Mesothelial cell of epicardium (in vitro differentiated cells): ENCODE measurements at regions not wholly inside any gene's neighbourhood (a gene's known extent, or its start where the extent isn't known, plus 50 kb on each side); places are given as distances from the start of the nearest gene placed in this dataset.

Experiments used
- DNase-seq, 2 experiments: peaks; one replicate each; pipeline ENCODE4 v3.0.0; 2021; ENCODE audit warnings: low spot score in 2 of 2; ENCODE audit not compliant: unreplicated experiment in 2 of 2
- H3K27ac Mint-ChIP-seq: 2 replicates; pipeline ENCODE4 v1.8.0; 2021; ENCODE audit warnings: mixed read lengths
- H3K27me3 Mint-ChIP-seq: 2 replicates; pipeline ENCODE4 v1.8.0; 2021; ENCODE audit warnings: low read depth, mixed read lengths
- H3K36me3 Mint-ChIP-seq: 2 replicates; pipeline ENCODE4 v1.8.0; 2021; ENCODE audit warnings: mixed read lengths
- H3K4me1 Mint-ChIP-seq: 2 replicates; pipeline ENCODE4 v1.8.0; 2021; ENCODE audit warnings: mixed read lengths
- H3K4me3 Mint-ChIP-seq: 2 replicates; pipeline ENCODE4 v1.8.0; 2021; ENCODE audit warnings: mild to moderate bottlenecking, moderate library complexity, mixed read lengths
- H3K9me3 Mint-ChIP-seq: 2 replicates; pipeline ENCODE4 v1.8.0; 2021; ENCODE audit warnings: mixed read lengths
- CTCF ChIP-seq: fragments of 200-600 bp; sonication (generic); IDR thresholded peaks from one replicate; pipeline ENCODE4 v1.5.0; 2021; ENCODE audit warnings: antibody characterized with exemption; ENCODE audit not compliant: unreplicated experiment

GRCh38 chr2:150076281-150076680, 411.2 kb downstream of the RND3 start:
- peaks cover 19% of the 10 kb centered on the region for H3K9me3 Mint-ChIP-seq
- H3K27ac Mint-ChIP-seq: peak overlapping the region; percentile 55
- H3K4me3 Mint-ChIP-seq: no peak overlapping the region
- no peaks in the 10 kb centered on the region for H3K27me3 Mint-ChIP-seq
- no peak for TF ChIP-seq CTCF
- no peaks in the 10 kb centered on the region for H3K36me3 Mint-ChIP-seq
- DNase-seq: no peak
- peaks cover 11% of the 10 kb centered on the region for H3K4me1 Mint-ChIP-seq

GRCh38 chr2:150075831-150076230, 411.6 kb downstream of the RND3 start:
- H3K27me3 Mint-ChIP-seq: no peaks in the 10 kb centered on the region
- no peak overlapping the region for H3K4me3 Mint-ChIP-seq
- H3K4me1 Mint-ChIP-seq: peaks cover 11% of the 10 kb centered on the region
- H3K9me3 Mint-ChIP-seq: peaks cover 20% of the 10 kb centered on the region
- no peaks in the 10 kb centered on the region for H3K36me3 Mint-ChIP-seq
- H3K27ac Mint-ChIP-seq: peak overlapping the region; percentile 55
- no peak for TF ChIP-seq CTCF
- no peak for DNase-seq

GRCh38 chr2:150066490-150066889, 421.0 kb downstream of the RND3 start:
- Mint-ChIP-seq H3K27me3 (no peaks in the 10 kb centered on the region), H3K27ac (no peak overlapping the region), H3K9me3 (peaks cover 10% of the 10 kb centered on the region), H3K4me1 (peaks cover 6% of the 10 kb centered on the region), H3K36me3 (no peaks in the 10 kb centered on the region), H3K4me3 (no peak overlapping the region)
- no peak for DNase-seq
- no peak for TF ChIP-seq CTCF

GRCh38 chr2:150063931-150064548, 423.4 kb downstream of the RND3 start:
- H3K27me3 Mint-ChIP-seq: no peaks in the 10 kb centered on the region
- peaks cover 6% of the 10 kb centered on the region for H3K4me1 Mint-ChIP-seq
- no peak overlapping the region for H3K4me3 Mint-ChIP-seq
- no peaks in the 10 kb centered on the region for H3K9me3 Mint-ChIP-seq
- H3K36me3 Mint-ChIP-seq: no peaks in the 10 kb centered on the region
- TF ChIP-seq CTCF: no peak
- DNase-seq: no peak
- H3K27ac Mint-ChIP-seq: no peak overlapping the region

- peaks cover 6% of the 10 kb centered on the region for H3K4me1 Mint-ChIP-seq
Measured at GRCh38 chr2:150063432-150063889, 424.0 kb downstream of the RND3 start.

More at GRCh38 chr2:150063432-150063889, 424.0 kb downstream of the RND3 start:
- DNase-seq: no peak
- H3K9me3 Mint-ChIP-seq: no peaks in the 10 kb centered on the region
- no peak for TF ChIP-seq CTCF
- H3K4me3 Mint-ChIP-seq: no peak overlapping the region
- H3K27me3 Mint-ChIP-seq: no peaks in the 10 kb centered on the region
- H3K27ac Mint-ChIP-seq: no peak overlapping the region
- no peaks in the 10 kb centered on the region for H3K36me3 Mint-ChIP-seq
